HepG2 (cell line): ENCODE measurements at regions not wholly inside any gene's neighbourhood (a gene's known extent, or its start where the extent isn't known, plus 50 kb on each side); places are given as distances from the start of the nearest gene placed in this dataset.

Experiments
- ATAC-seq: fragments of 200-7000 bp; cut with Tn5 transposase; 3 replicates; pipeline ENCODE4 v1.9.1; 2020; ENCODE audit warnings: mild to moderate bottlenecking, moderate library complexity
- BruUV-seq: library from RNA; stranded (reverse); fragments of 400-500 nt; replicated peaks from 2 replicates; lab custom pipeline; 2021; lab: Mats Ljungman, UMichigan
- CTCF ChIA-PET: fragments of 300-600 bp; formaldehyde crosslinking; extraction: SDS; loops from one replicate; lab custom pipeline; 2021; ENCODE audit warnings: low total read pairs, inconsistent platforms, low intra/inter-chr PET ratio; lab: Yijun Ruan, JAX
- POLR2A ChIA-PET: fragments of 350-600 bp; sonication (Branson Sonifier 250); formaldehyde crosslinking; loops from one replicate; lab custom pipeline; 2020; ENCODE audit warnings: antibody characterized with exemption, inconsistent platforms; lab: Yijun Ruan, JAX
- DNase-seq: peaks from one replicate; pipeline ENCODE4 v3.0.0-alpha.2; 2015; ENCODE audit warnings: low spot score
- FAIRE-seq: peaks from 3 replicates; lab custom pipeline; 2011; peaks lifted over from hg19 to GRCh38; lab: Jason Lieb, UNC
- H2AFZ ChIP-seq: one replicate; pipeline ENCODE4 v1.6.1; 2011; ENCODE audit warnings: low read length, inconsistent platforms
- H3K27ac ChIP-seq: fragments of 300-600 bp; 3 replicates; pipeline ENCODE4 v1.8.0; 2011; ENCODE audit warnings: mixed run types, mild to moderate bottlenecking, mixed read lengths, low read length, inconsistent platforms; ENCODE audit not compliant: insufficient read depth; ENCODE audit errors: extremely low read length
- H3K27me3 ChIP-seq, 2 experiments: fragments of 200-600 bp in 1 of 2; 2 replicates in 1 of 2; 3 replicates in 1 of 2; pipeline versions ENCODE4 v1.6.0 to v1.8.0; 2011; ENCODE audit warnings: low read length in 2 of 2, mild to moderate bottlenecking in 2 of 2, moderate library complexity in 2 of 2, inconsistent platforms in 1 of 2; ENCODE audit not compliant: insufficient read depth in 2 of 2, control insufficient read depth in 1 of 2
- H3K36me3 ChIP-seq, 2 experiments: fragments of 200-600 bp in 1 of 2; replicated peaks in 1 of 2; 2 replicates in 1 of 2; 3 replicates in 1 of 2; pipeline versions ENCODE4 v1.5.1 to v1.8.0; 2011; ENCODE audit warnings: low read length in 2 of 2, inconsistent platforms in 1 of 2; ENCODE audit not compliant: insufficient read depth in 2 of 2, control insufficient read depth in 1 of 2
- H3K4me1 ChIP-seq: 2 replicates; pipeline ENCODE4 v1.5.1; 2012; ENCODE audit warnings: low read length, inconsistent platforms; ENCODE audit not compliant: insufficient read depth
- H3K4me2 ChIP-seq: 2 replicates; pipeline ENCODE4 v1.6.0; 2011; ENCODE audit warnings: low read depth, low read length, inconsistent platforms
- H3K4me3 ChIP-seq, 3 experiments: fragments of 200-600 bp in 1 of 3; sonication (generic), shearing (Covaris generic) in 1 of 3; replicated peaks in 1 of 3; 2 replicates each; pipeline ENCODE4 v1.5.1; 2011 to 2016; ENCODE audit warnings: low read length in 3 of 3, inconsistent platforms in 2 of 3, low read depth in 2 of 3, mild to moderate bottlenecking in 2 of 3, control low read depth in 1 of 3, mixed read lengths in 1 of 3; ENCODE audit not compliant: insufficient read depth in 1 of 3
- H3K79me2 ChIP-seq: one replicate; pipeline ENCODE4 v1.6.1; 2011; ENCODE audit warnings: low read length, inconsistent platforms; ENCODE audit not compliant: insufficient read depth
- H3K9ac ChIP-seq: 2 replicates; pipeline ENCODE4 v1.6.0; 2011; ENCODE audit warnings: mild to moderate bottlenecking, low read depth, low read length, inconsistent platforms; ENCODE audit not compliant: insufficient read depth
- H3K9me3 ChIP-seq: 2 replicates; pipeline ENCODE4 v1.5.1; 2012; ENCODE audit warnings: mild to moderate bottlenecking, low read length
- H4K20me1 ChIP-seq: 2 replicates; pipeline ENCODE4 v1.6.0; 2011; ENCODE audit warnings: inconsistent platforms, mild to moderate bottlenecking, low read length, moderate library complexity; ENCODE audit not compliant: insufficient read depth
- FOXO4 ChIP-seq: sonication (generic); formaldehyde crosslinking; conservative IDR thresholded peaks from 2 replicates; pipeline ENCODE4 v1.8.1; 2023; ENCODE audit warnings: missing genetic modification reagents
- HMG20A ChIP-seq: IDR thresholded peaks from 2 replicates; pipeline ENCODE4 v1.6.1; 2016; ENCODE audit warnings: borderline replicate concordance
- MAFG ChIP-seq: sonication (generic); formaldehyde crosslinking; IDR thresholded peaks from 2 replicates; pipeline ENCODE4 v1.5.1; 2020; ENCODE audit warnings: mild to moderate bottlenecking, missing genetic modification reagents
- NR2F6 ChIP-seq, 2 experiments: IDR thresholded peaks; 2 replicates each; pipeline ENCODE4 v1.6.1; 2016; ENCODE audit warnings: antibody characterized with exemption in 1 of 2, mild to moderate bottlenecking in 1 of 2
- PBX2 ChIP-seq: IDR thresholded peaks from 2 replicates; pipeline ENCODE4 v1.6.1; 2016; ENCODE audit warnings: control low read depth
- SKIL ChIP-seq: sonication (generic); formaldehyde crosslinking; IDR thresholded peaks from 2 replicates; pipeline ENCODE4 v1.8.0; 2022; ENCODE audit warnings: missing genetic modification reagents, mild to moderate bottlenecking, moderate library complexity, borderline replicate concordance
- TSC22D2 ChIP-seq: sonication (generic); formaldehyde crosslinking; IDR thresholded peaks from 2 replicates; pipeline ENCODE4 v1.5.1; 2020; ENCODE audit warnings: missing genetic modification reagents, mild to moderate bottlenecking, borderline replicate concordance
- ZNF574 ChIP-seq: sonication (generic); formaldehyde crosslinking; IDR thresholded peaks from 2 replicates; pipeline ENCODE4 v1.4.0; 2020; ENCODE audit warnings: missing genetic modification reagents
- WGBS: methylation state at CpG from one replicate; pipeline ENCODE4 v1.1.6; 2017; ENCODE audit warnings: low lambda C conversion rate; 5-methylcytosine and 5-hydroxymethylcytosine counted together
- in situ Hi-C: cut with HindIII; loops from 2 replicates; pipeline ENCODE4 v1.10.0; 2017; ENCODE audit warnings: low pct_unique_long_range_greater_than_20kb; ENCODE audit not compliant: extremely low pct_ligation_motif_present
- intact Hi-C: fragments of 100-400 bp; cut with micrococcal nuclease; formaldehyde crosslinking; loops from one replicate; pipeline ENCODE4 v1.10.0; 2022; ENCODE audit not compliant: unreplicated experiment

GRCh38 chr2:211228559-211228958, 672.2 kb downstream of the CPS1 start (continued):
- no peak for TF ChIP-seq SKIL (CRISPR knock-in tag)
- TF ChIP-seq FOXO4 (CRISPR knock-in tag), result no peak
- no peak for TF ChIP-seq TSC22D2 (CRISPR knock-in tag)
- TF ChIP-seq ZNF574 (CRISPR knock-in tag), result no peak
- TF ChIP-seq, all 625 proteins: peak for 0

- in situ Hi-C loops, result no loop called here
- Histone ChIP-seq H3K4me1 (no peaks in the 10 kb centered on the region), H2AFZ (no peak overlapping the region), H3K9me3 (no peaks in the 10 kb centered on the region), H3K4me3 (no peak overlapping the region), H3K4me2 (no peak overlapping the region), H3K79me2 (no peaks in the 10 kb centered on the region), H3K9ac (no peak overlapping the region), H4K20me1 (no peaks in the 10 kb centered on the region), H3K27ac (no peak overlapping the region), H3K36me3 (no peaks in the 10 kb centered on the region), H3K27me3 (no peaks in the 10 kb centered on the region)
- CTCF ChIA-PET, result no interaction called here
- no peak for ATAC-seq
- WGBS, result 0% methylated on average over 4 of the region's 4 CpGs
- intact Hi-C loops, result no loop called here
- no peak for FAIRE-seq
- no peak for DNase-seq
- POLR2A ChIA-PET, result no interaction called here
- BruUV-seq, result no TSS peak
- TF ChIP-seq NR2F6 (IDR thresholded peaks at IDR 0.05), result no peak
- no peak for TF ChIP-seq NR2F6 (CRISPR knock-in tag; IDR thresholded peaks at IDR 0.05)
- TF ChIP-seq HMG20A (CRISPR knock-in tag), result no peak
- no peak for TF ChIP-seq PBX2
- no peak for TF ChIP-seq MAFG (CRISPR knock-in tag)
Observed at GRCh38 chr2:211237586-211238275, 681.3 kb downstream of the CPS1 start.
